ENCODE measurements at regions not wholly inside any gene's neighbourhood (a gene's known extent, or its start where the extent isn't known, plus 50 kb on each side); places are given as distances from the start of the nearest gene placed in this dataset.

DNA sequence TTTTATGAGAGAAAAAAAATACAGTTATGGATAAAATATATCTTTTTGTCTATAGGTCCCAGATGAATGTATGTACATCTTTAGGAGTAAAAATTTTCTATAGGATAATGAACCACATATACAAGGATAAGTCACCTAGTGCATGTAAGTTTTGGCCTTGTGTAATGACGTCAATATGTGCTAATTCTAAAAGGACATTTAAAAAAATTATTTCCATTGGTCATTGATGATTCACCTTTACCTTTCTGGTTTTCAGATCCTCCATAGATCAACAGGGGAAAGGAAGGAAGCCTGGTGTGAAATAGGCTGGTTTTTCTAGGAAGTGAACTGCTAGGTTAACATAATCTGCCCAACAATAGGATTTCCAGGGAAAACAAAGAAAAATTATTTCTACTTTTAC lies 684.3 kb upstream of the SOX9 start:
- TF ChIP-seq, protein P1, sequence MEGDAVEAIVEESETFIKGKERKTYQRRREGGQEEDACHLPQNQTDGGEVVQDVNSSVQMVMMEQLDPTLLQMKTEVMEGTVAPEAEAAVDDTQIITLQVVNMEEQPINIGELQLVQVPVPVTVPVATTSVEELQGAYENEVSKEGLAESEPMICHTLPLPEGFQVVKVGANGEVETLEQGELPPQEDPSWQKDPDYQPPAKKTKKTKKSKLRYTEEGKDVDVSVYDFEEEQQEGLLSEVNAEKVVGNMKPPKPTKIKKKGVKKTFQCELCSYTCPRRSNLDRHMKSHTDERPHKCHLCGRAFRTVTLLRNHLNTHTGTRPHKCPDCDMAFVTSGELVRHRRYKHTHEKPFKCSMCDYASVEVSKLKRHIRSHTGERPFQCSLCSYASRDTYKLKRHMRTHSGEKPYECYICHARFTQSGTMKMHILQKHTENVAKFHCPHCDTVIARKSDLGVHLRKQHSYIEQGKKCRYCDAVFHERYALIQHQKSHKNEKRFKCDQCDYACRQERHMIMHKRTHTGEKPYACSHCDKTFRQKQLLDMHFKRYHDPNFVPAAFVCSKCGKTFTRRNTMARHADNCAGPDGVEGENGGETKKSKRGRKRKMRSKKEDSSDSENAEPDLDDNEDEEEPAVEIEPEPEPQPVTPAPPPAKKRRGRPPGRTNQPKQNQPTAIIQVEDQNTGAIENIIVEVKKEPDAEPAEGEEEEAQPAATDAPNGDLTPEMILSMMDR (IDR thresholded peaks at IDR 0.05; ENCODE audit: control insufficient read depth, extremely low read depth, insufficient read depth): no peak

GRCh38 chr17:71437166-71437565 lies 683.7 kb upstream of the SOX9 start:
- TF ChIP-seq, protein P1 (IDR thresholded peaks at IDR 0.05; ENCODE audit: control insufficient read depth, extremely low read depth, insufficient read depth): no peak
- no peak for DNase-seq (ENCODE audit: low read depth)
- no peak overlapping the region for H3K4me3 ChIP-seq (ENCODE audit: low read depth, low read length)

More for the DNA sequence above, 684.3 kb upstream of the SOX9 start:
- no peak for DNase-seq (ENCODE audit: low read depth)
- no peak overlapping the region for H3K4me3 ChIP-seq (ENCODE audit: low read depth, low read length)

- TF ChIP-seq, protein P1 (IDR thresholded peaks at IDR 0.05; ENCODE audit: control insufficient read depth, extremely low read depth, insufficient read depth): no peak
- H3K4me3 ChIP-seq (ENCODE audit: low read depth, low read length): no peak overlapping the region
- DNase-seq (ENCODE audit: low read depth): no peak
These were observed 682.1 kb upstream of the SOX9 start for GRCh38 chr17:71438631-71439146.

DNA sequence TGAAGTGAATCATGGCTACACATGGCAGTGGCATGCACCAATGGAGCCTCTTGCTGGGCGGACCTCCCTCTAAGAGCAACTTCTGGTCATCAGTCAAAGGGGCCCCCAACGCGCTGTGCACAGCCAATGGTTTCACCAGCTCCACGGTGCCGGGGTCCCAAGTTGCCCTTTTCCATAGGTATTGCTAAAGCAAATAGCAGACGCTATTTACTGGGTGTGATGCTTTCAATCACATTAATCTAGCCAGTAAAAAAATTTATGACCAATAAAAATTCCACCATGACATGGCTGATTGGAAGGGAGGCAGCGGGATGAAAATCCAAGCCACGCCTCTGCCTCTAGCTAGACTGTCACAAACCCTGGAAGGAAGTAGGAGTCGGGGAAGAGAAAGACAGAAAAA lies 680.3 kb upstream of the SOX9 start:
- DNase-seq (ENCODE audit: low read depth): no peak
- TF ChIP-seq, protein P1 (IDR thresholded peaks at IDR 0.05; ENCODE audit: control insufficient read depth, extremely low read depth, insufficient read depth): no peak
- H3K4me3 ChIP-seq (ENCODE audit: low read depth, low read length): no peak overlapping the region

DNA sequence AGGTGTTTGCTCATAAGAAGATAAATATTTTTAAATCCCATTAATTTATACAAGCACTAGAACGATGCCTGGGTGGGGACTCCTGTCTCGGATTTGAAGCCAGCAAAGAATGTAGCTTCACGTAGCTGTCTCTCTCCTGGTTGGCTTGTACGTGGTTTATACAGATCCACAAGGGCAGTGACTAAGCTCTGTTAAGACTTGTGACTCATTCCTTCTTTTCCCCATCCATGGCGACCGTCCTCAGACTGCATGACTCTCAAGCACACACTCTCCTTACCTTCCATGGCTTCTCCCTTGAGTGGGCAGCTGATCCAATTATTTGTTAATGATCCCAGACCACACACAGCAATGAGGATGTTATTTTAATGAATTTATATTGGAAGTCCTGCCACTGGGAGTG lies 679.7 kb upstream of the SOX9 start:
- no peak overlapping the region for H3K4me3 ChIP-seq (ENCODE audit: low read depth, low read length)
- TF ChIP-seq, protein P1 (IDR thresholded peaks at IDR 0.05; ENCODE audit: control insufficient read depth, extremely low read depth, insufficient read depth): no peak
- DNase-seq (ENCODE audit: low read depth): no peak

DNA sequence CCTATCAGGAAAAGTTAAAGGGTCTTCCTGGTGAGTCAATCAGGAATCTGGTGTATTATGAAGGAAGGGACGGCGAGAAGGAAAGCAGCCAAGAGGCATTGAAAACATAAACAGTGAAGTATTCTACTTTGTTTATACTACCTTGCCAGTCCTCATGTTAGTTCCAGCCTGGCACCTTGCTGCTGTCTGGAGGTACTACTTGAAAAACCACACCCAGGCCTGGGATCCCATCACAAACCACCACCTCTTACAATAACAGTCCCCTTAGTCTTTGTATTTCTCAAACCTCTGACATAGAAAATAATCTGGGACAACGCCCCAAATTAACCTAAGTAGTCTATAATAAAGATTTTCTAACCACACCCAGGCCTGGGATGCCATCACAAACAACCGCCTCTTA lies 676.7 kb upstream of the SOX9 start:
- no peak for DNase-seq (ENCODE audit: low read depth)
- TF ChIP-seq, protein P1 (IDR thresholded peaks at IDR 0.05; ENCODE audit: control insufficient read depth, extremely low read depth, insufficient read depth): no peak

More for the DNA sequence above, 676.7 kb upstream of the SOX9 start:
- no peak overlapping the region for H3K4me3 ChIP-seq (ENCODE audit: low read depth, low read length)

All from LNCaP clone FGC (cell line).